CD4-positive, CD25-positive, alpha-beta regulatory T cell (primary cell): ENCODE measurements at regions not wholly inside any gene's neighbourhood (a gene's known extent, or its start where the extent isn't known, plus 50 kb on each side); places are given as distances from the start of the nearest gene placed in this dataset.
"Not testable (repeated sequence)": the region's sequence is repeated elsewhere in the genome, so short reads cannot be mapped to it uniquely, and the experiment has no call there.

ENCODE experiments used
- ATAC-seq, 2 donors: fragments of 150-1000 bp; cut with Tn5 transposase; one replicate each; pipeline ENCODE4 v1.10.0; 2021; ENCODE audit warnings: low read depth in 2 of 2, moderate number of reproducible peaks in 2 of 2, moderate library complexity in 1 of 2
- DNase-seq, 3 donors: peaks; one replicate each; pipeline versions ENCODE4 v3.0.0 to v3.0.0-alpha.2; 2012 to 2022; ENCODE audit warnings: mixed read lengths in 1 of 3
- H3K27ac ChIP-seq: one replicate; pipeline ENCODE4 v1.7.0; 2013; ENCODE audit warnings: mild to moderate bottlenecking, low read length; ENCODE audit not compliant: insufficient read depth, poor library complexity, severe bottlenecking
- H3K27me3 ChIP-seq: one replicate; pipeline ENCODE4 v1.7.0; 2013; ENCODE audit warnings: low read length; ENCODE audit not compliant: control insufficient read depth, insufficient read depth
- H3K36me3 ChIP-seq: one replicate; pipeline ENCODE4 v1.7.0; 2013; ENCODE audit warnings: mild to moderate bottlenecking, low read length, moderate library complexity; ENCODE audit not compliant: control insufficient read depth, insufficient read depth
- H3K4me1 ChIP-seq: 2 replicates; pipeline ENCODE4 v1.7.0; 2013; ENCODE audit warnings: mild to moderate bottlenecking, low read length; ENCODE audit not compliant: insufficient read depth, control insufficient read depth, poor library complexity, severe bottlenecking
- H3K4me3 ChIP-seq: one replicate; pipeline ENCODE4 v1.7.0; 2013; ENCODE audit warnings: low read depth, mild to moderate bottlenecking, low read length, moderate library complexity
- H3K9me3 ChIP-seq, 2 experiments: 1 replicate in 1 of 2; 2 replicates in 1 of 2; pipeline ENCODE4 v1.7.0; 2013; ENCODE audit warnings: low read length in 2 of 2, mild to moderate bottlenecking in 1 of 2, moderate library complexity in 1 of 2; ENCODE audit not compliant: control insufficient read depth in 2 of 2
- H3K27ac Mint-ChIP-seq, 3 donors: one replicate each; pipeline ENCODE4 v1.8.0; 2020 to 2022; ENCODE audit warnings: mild to moderate bottlenecking in 3 of 3, mixed read lengths in 3 of 3, moderate library complexity in 2 of 3
- H3K27me3 Mint-ChIP-seq: one replicate; pipeline ENCODE4 v1.8.0; 2022; ENCODE audit warnings: mild to moderate bottlenecking, mixed read lengths
- H3K36me3 Mint-ChIP-seq: one replicate; pipeline ENCODE4 v1.8.0; 2020; ENCODE audit warnings: mixed read lengths
- H3K4me1 Mint-ChIP-seq, 4 donors: one replicate each; pipeline ENCODE4 v1.8.0; 2020 to 2022; ENCODE audit warnings: mixed read lengths in 4 of 4, mild to moderate bottlenecking in 1 of 4
- H3K4me3 Mint-ChIP-seq, 4 donors: one replicate each; pipeline ENCODE4 v1.8.0; 2020 to 2022; ENCODE audit warnings: mild to moderate bottlenecking in 4 of 4, mixed read lengths in 4 of 4, moderate library complexity in 3 of 4
- H3K9me3 Mint-ChIP-seq, 7 donors: one replicate each; pipeline ENCODE4 v1.8.0; 2020 to 2022; ENCODE audit warnings: mixed read lengths in 7 of 7, mild to moderate bottlenecking in 3 of 7, moderate library complexity in 2 of 7

- Histone ChIP-seq H3K9me3 (peaks cover 2 to 7% of the 10 kb centered on the region in 2 experiments), H3K27ac (no peak overlapping the region), H3K4me1 (no peaks in the 10 kb centered on the region), H3K4me3 (no peak overlapping the region), H3K27me3 (no peaks in the 10 kb centered on the region), H3K36me3 (no peaks in the 10 kb centered on the region)
- H3K4me3 Mint-ChIP-seq, result no peak overlapping the region
- H3K36me3 Mint-ChIP-seq, result no peaks in the 10 kb centered on the region
- no peak for DNase-seq
- no peak overlapping the region for H3K27ac Mint-ChIP-seq
- H3K27me3 Mint-ChIP-seq, result no peaks in the 10 kb centered on the region
- ATAC-seq, result no peak
- H3K9me3 Mint-ChIP-seq, result peaks cover 1 to 12% (median 3%) of the 10 kb centered on the region in 7 donors
- H3K4me1 Mint-ChIP-seq, result no peaks in the 10 kb centered on the region
Measured at GRCh38 chr6:81026041-81026553, 726.4 kb downstream of the TENT5A start.

- H3K36me3 ChIP-seq, result no peaks in the 10 kb centered on the region
- Mint-ChIP-seq H3K27ac (no peak overlapping the region), H3K4me1 (no peaks in the 10 kb centered on the region), H3K9me3 (peaks cover 1 to 10% (median 5%) of the 10 kb centered on the region in 7 donors), H3K4me3 (no peak overlapping the region), H3K36me3 (no peaks in the 10 kb centered on the region), H3K27me3 (no peaks in the 10 kb centered on the region)
- no peaks in the 10 kb centered on the region for H3K4me1 ChIP-seq
- no peaks in the 10 kb centered on the region for H3K27me3 ChIP-seq
- DNase-seq, result no peak
- ATAC-seq, result no peak
- H3K27ac ChIP-seq, result no peak overlapping the region
- H3K9me3 ChIP-seq, result peaks cover 2 to 21% of the 10 kb centered on the region in 2 experiments
- H3K4me3 ChIP-seq, result no peak overlapping the region
Measured at GRCh38 chr6:81023709-81024108, 728.8 kb downstream of the TENT5A start.

GRCh38 chr6:81023007-81023582 is 729.4 kb downstream of the TENT5A start:
- H3K27ac Mint-ChIP-seq, result no peak overlapping the region
- no peaks in the 10 kb centered on the region for H3K27me3 Mint-ChIP-seq
- peaks cover 2 to 21% of the 10 kb centered on the region in 2 experiments for H3K9me3 ChIP-seq
- no peaks in the 10 kb centered on the region for H3K36me3 Mint-ChIP-seq
- H3K9me3 Mint-ChIP-seq, result peaks cover under 1 to 7% (median 5%) of the 10 kb centered on the region in 7 donors
- DNase-seq (peak in 1 of 3 donors; percentile 1), ATAC-seq (no peak)
- no peak overlapping the region for H3K27ac ChIP-seq
- H3K4me1 ChIP-seq, result no peaks in the 10 kb centered on the region
- no peak overlapping the region for H3K4me3 Mint-ChIP-seq
- H3K4me1 Mint-ChIP-seq, result no peaks in the 10 kb centered on the region
- H3K4me3 ChIP-seq, result no peak overlapping the region
- H3K27me3 ChIP-seq, result no peaks in the 10 kb centered on the region
- no peaks in the 10 kb centered on the region for H3K36me3 ChIP-seq

- H3K4me3 Mint-ChIP-seq, H3K27me3 Mint-ChIP-seq, H3K36me3 Mint-ChIP-seq, H3K4me1 Mint-ChIP-seq, DNase-seq, H3K4me1 ChIP-seq, ATAC-seq, H3K4me3 ChIP-seq, H3K27ac ChIP-seq, H3K27ac Mint-ChIP-seq, H3K36me3 ChIP-seq, H3K27me3 ChIP-seq: not testable (repeated sequence)
- peaks cover 0 to 13% (median 3%) of the 10 kb centered on the region in 7 donors for H3K9me3 Mint-ChIP-seq
- H3K9me3 ChIP-seq, result peaks cover 2 to 20% of the 10 kb centered on the region in 2 experiments
Measured at GRCh38 chr6:81017586-81017985, 734.9 kb downstream of the TENT5A start.

GRCh38 chr6:81003894-81004293 is 748.6 kb downstream of the TENT5A start:
- Mint-ChIP-seq H3K36me3 (no peaks in the 10 kb centered on the region), H3K27me3 (no peaks in the 10 kb centered on the region), H3K27ac (no peak overlapping the region), H3K4me1 (no peaks in the 10 kb centered on the region), H3K4me3 (no peak overlapping the region), H3K9me3 (peaks cover 0 to 12% (median 6%) of the 10 kb centered on the region in 7 donors)
- no peak for ATAC-seq
- Histone ChIP-seq H3K36me3 (no peaks in the 10 kb centered on the region), H3K4me3 (no peak overlapping the region), H3K4me1 (no peaks in the 10 kb centered on the region), H3K27me3 (no peaks in the 10 kb centered on the region), H3K9me3 (no peaks in the 10 kb centered on the region), H3K27ac (no peak overlapping the region)
- DNase-seq, result no peak

- Histone ChIP-seq H3K27me3 (no peaks in the 10 kb centered on the region), H3K9me3 (no peaks in the 10 kb centered on the region), H3K36me3 (no peaks in the 10 kb centered on the region), H3K4me1 (no peaks in the 10 kb centered on the region), H3K4me3 (no peak overlapping the region), H3K27ac (no peak overlapping the region)
- DNase-seq (no peak), ATAC-seq (no peak)
- H3K27me3 Mint-ChIP-seq, result no peaks in the 10 kb centered on the region
- H3K4me1 Mint-ChIP-seq, result no peaks in the 10 kb centered on the region
- no peaks in the 10 kb centered on the region for H3K36me3 Mint-ChIP-seq
- H3K4me3 Mint-ChIP-seq, result no peak overlapping the region
- peaks cover 0 to 12% (median 7%) of the 10 kb centered on the region in 7 donors for H3K9me3 Mint-ChIP-seq
- H3K27ac Mint-ChIP-seq, result no peak overlapping the region
Measured at GRCh38 chr6:81003156-81003555, 749.3 kb downstream of the TENT5A start.

GRCh38 chr6:81002126-81002525 is 750.4 kb downstream of the TENT5A start:
- Histone ChIP-seq H3K4me3 (no peak overlapping the region), H3K9me3 (no peaks in the 10 kb centered on the region), H3K4me1 (no peaks in the 10 kb centered on the region), H3K27ac (no peak overlapping the region), H3K27me3 (no peaks in the 10 kb centered on the region), H3K36me3 (no peaks in the 10 kb centered on the region)
- Mint-ChIP-seq H3K27me3 (no peaks in the 10 kb centered on the region), H3K36me3 (no peaks in the 10 kb centered on the region), H3K27ac (no peak overlapping the region), H3K9me3 (peaks cover 0 to 12% (median 7%) of the 10 kb centered on the region in 7 donors), H3K4me1 (no peaks in the 10 kb centered on the region), H3K4me3 (no peak overlapping the region)
- no peak for ATAC-seq
- DNase-seq, result no peak

- no peak overlapping the region for H3K4me3 Mint-ChIP-seq
- no peaks in the 10 kb centered on the region for H3K27me3 Mint-ChIP-seq
- no peak for DNase-seq
Measured at GRCh38 chr6:80991316-80991715, 761.2 kb downstream of the TENT5A start.

More at GRCh38 chr6:80991316-80991715, 761.2 kb downstream of the TENT5A start:
- ATAC-seq, result no peak
- Mint-ChIP-seq H3K27ac (no peak overlapping the region), H3K36me3 (no peaks in the 10 kb centered on the region), H3K4me1 (no peaks in the 10 kb centered on the region), H3K9me3 (peaks cover 0 to 17% (median 5%) of the 10 kb centered on the region in 7 donors)
- no peaks in the 10 kb centered on the region for H3K4me1 ChIP-seq
- no peak overlapping the region for H3K27ac ChIP-seq
- no peak overlapping the region for H3K4me3 ChIP-seq
- H3K36me3 ChIP-seq, result no peaks in the 10 kb centered on the region
- H3K9me3 ChIP-seq, result no peaks in the 10 kb centered on the region
- H3K27me3 ChIP-seq, result no peaks in the 10 kb centered on the region
